ENCODE measurements at regions not wholly inside any gene's neighbourhood (a gene's known extent, or its start where the extent isn't known, plus 50 kb on each side); places are given as distances from the start of the nearest gene placed in this dataset.

- TF ChIP-seq REST (IDR thresholded peaks at IDR 0.05; ENCODE audit: low read depth, low read length) (no peak), FOSL2 (IDR thresholded peaks at IDR 0.05; ENCODE audit: borderline replicate concordance, low read depth) (no peak), GATA2 (CRISPR knock-in tag; IDR thresholded peaks at IDR 0.05) (no peak), EP300 (IDR thresholded peaks at IDR 0.05; ENCODE audit: borderline replicate concordance in 1 of 2, low read depth in 1 of 2, low read length in 1 of 2) (no peak)
These were observed 663.2 kb upstream of the SGCG start (continued) for GRCh38 chr13:22517544-22517943.

GRCh38 chr13:22536851-22537250 lies 643.9 kb upstream of the SGCG start:
- Histone ChIP-seq H3K27ac (ENCODE audit: low read depth in 2 of 2, low read length in 1 of 2) (no peak overlapping the region), H3K4me3 (ENCODE audit: low read depth in 2 of 2, low read length in 1 of 2) (no peak overlapping the region), H3K36me3 (replicated peaks in 1 of 2; ENCODE audit: control insufficient read depth in 1 of 2, insufficient read depth in 2 of 2, low read length in 1 of 2) (no peaks in the 10 kb centered on the region), H3K9ac (no peak overlapping the region), H2AFZ (ENCODE audit: low read depth) (no peak overlapping the region), H3K79me2 (ENCODE audit: insufficient read depth) (no peaks in the 10 kb centered on the region), H3K9me3 (no peaks in the 10 kb centered on the region), H4K20me1 (ENCODE audit: insufficient read depth) (no peaks in the 10 kb centered on the region), H3K4me1 (ENCODE audit: control insufficient read depth in 1 of 2, insufficient read depth in 2 of 2, low read depth in 1 of 2, low read length in 1 of 2) (no peaks in the 10 kb centered on the region), H3F3A (replicated peaks; ENCODE audit: insufficient read depth) (no peaks in the 10 kb centered on the region), H3K27me3 (ENCODE audit: insufficient read depth) (no peaks in the 10 kb centered on the region), H3K9me2 (0 out of 2 replicates have a peak, but pooled peaks cover 2% of the 10 kb centered on the region), H3K4me2 (no peak overlapping the region)
- no peak for DNase-seq
- TF ChIP-seq RAD21 (IDR thresholded peaks at IDR 0.05; ENCODE audit: low read length), result no peak
- no peak for TF ChIP-seq TCF12 (IDR thresholded peaks at IDR 0.05)
- TF ChIP-seq RFX5 (IDR thresholded peaks at IDR 0.05; ENCODE audit: low read length), result no peak
- TF ChIP-seq, protein P1, sequence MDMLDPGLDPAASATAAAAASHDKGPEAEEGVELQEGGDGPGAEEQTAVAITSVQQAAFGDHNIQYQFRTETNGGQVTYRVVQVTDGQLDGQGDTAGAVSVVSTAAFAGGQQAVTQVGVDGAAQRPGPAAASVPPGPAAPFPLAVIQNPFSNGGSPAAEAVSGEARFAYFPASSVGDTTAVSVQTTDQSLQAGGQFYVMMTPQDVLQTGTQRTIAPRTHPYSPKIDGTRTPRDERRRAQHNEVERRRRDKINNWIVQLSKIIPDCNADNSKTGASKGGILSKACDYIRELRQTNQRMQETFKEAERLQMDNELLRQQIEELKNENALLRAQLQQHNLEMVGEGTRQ (IDR thresholded peaks at IDR 0.05; ENCODE audit: borderline replicate concordance, low read depth, low read length), result no peak
- ChIA-PET POLR2A (no interaction called here), CTCF (interaction anchor here (1.2 kb wide), 1 partner anchor 46 kb away, joined by 3 read pairs; no protein-coding TSS in a partner anchor)
- 6% methylated on average over 4 of the region's 4 CpGs for WGBS (ENCODE audit: low lambda C conversion rate)

- Histone ChIP-seq H4K20me1 (ENCODE audit: insufficient read depth) (no peaks in the 10 kb centered on the region), H3F3A (replicated peaks; ENCODE audit: insufficient read depth) (no peaks in the 10 kb centered on the region), H3K27me3 (ENCODE audit: insufficient read depth) (no peaks in the 10 kb centered on the region), H3K9me3 (no peaks in the 10 kb centered on the region), H3K9ac (no peak overlapping the region), H3K4me3 (ENCODE audit: low read depth in 2 of 2, low read length in 1 of 2) (no peak overlapping the region), H3K4me2 (no peak overlapping the region), H3K36me3 (replicated peaks in 1 of 2; ENCODE audit: control insufficient read depth in 1 of 2, insufficient read depth in 2 of 2, low read length in 1 of 2) (no peaks in the 10 kb centered on the region), H3K27ac (ENCODE audit: low read depth in 2 of 2, low read length in 1 of 2) (no peak overlapping the region), H2AFZ (ENCODE audit: low read depth) (no peak overlapping the region), H3K79me2 (ENCODE audit: insufficient read depth) (no peaks in the 10 kb centered on the region), H3K4me1 (ENCODE audit: control insufficient read depth in 1 of 2, insufficient read depth in 2 of 2, low read depth in 1 of 2, low read length in 1 of 2) (no peaks in the 10 kb centered on the region), H3K9me2 (0 out of 2 replicates have a peak, but pooled peaks cover 2% of the 10 kb centered on the region)
- DNase-seq, result no peak
- 12% methylated on average over 5 of the region's 5 CpGs for WGBS (ENCODE audit: low lambda C conversion rate)
- no peak for TF ChIP-seq CHD2 (IDR thresholded peaks at IDR 0.05; ENCODE audit: low read length, partially characterized antibody)
- TF ChIP-seq, protein P2, sequence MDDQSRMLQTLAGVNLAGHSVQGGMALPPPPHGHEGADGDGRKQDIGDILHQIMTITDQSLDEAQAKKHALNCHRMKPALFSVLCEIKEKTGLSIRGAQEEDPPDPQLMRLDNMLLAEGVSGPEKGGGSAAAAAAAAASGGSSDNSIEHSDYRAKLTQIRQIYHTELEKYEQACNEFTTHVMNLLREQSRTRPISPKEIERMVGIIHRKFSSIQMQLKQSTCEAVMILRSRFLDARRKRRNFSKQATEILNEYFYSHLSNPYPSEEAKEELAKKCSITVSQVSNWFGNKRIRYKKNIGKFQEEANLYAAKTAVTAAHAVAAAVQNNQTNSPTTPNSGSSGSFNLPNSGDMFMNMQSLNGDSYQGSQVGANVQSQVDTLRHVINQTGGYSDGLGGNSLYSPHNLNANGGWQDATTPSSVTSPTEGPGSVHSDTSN (IDR thresholded peaks at IDR 0.05), result no peak
- TF ChIP-seq FOXM1 (IDR thresholded peaks at IDR 0.05; ENCODE audit: low read depth), result no peak
- TF ChIP-seq EZH2phosphoT487 (IDR thresholded peaks at IDR 0.05; ENCODE audit: borderline replicate concordance, low read depth), result no peak
- no peak for TF ChIP-seq JUND (IDR thresholded peaks at IDR 0.05)
- TF ChIP-seq RFX5 (IDR thresholded peaks at IDR 0.05; ENCODE audit: low read length), result no peak
- TF ChIP-seq MEF2A (IDR thresholded peaks at IDR 0.05; ENCODE audit: borderline replicate concordance, low read depth), result no peak
- TF ChIP-seq IRF3 (IDR thresholded peaks at IDR 0.05; ENCODE audit: low read depth, low read length), result no peak
- TF ChIP-seq, protein P1 (IDR thresholded peaks at IDR 0.05; ENCODE audit: borderline replicate concordance, low read depth, low read length), result no peak
- no peak for TF ChIP-seq FOXJ3 (CRISPR knock-in tag; IDR thresholded peaks at IDR 0.05)
- TF ChIP-seq MAX (IDR thresholded peaks at IDR 0.05; ENCODE audit: low read depth), result no peak
- TF ChIP-seq TCF12 (IDR thresholded peaks at IDR 0.05), result no peak
- no peak for TF ChIP-seq NRF1 (IDR thresholded peaks at IDR 0.05; ENCODE audit: low read depth, low read length)
- no peak for TF ChIP-seq RXRA (IDR thresholded peaks at IDR 0.05; ENCODE audit: borderline replicate concordance, low read depth)
- CTCF ChIA-PET, result no interaction called here
- POLR2A ChIA-PET, result no interaction called here
These were observed 642.4 kb upstream of the SGCG start for GRCh38 chr13:22538400-22538799.

Measured in SK-N-SH (cell line).